H1 (cell line): ENCODE measurements at regions not wholly inside any gene's neighbourhood (a gene's known extent, or its start where the extent isn't known, plus 50 kb on each side); places are given as distances from the start of the nearest gene placed in this dataset.
A peak's percentile ranks its signal among the peaks of the same experiment; 100 is the strongest.

Source experiments
- CTCF ChIA-PET: fragments of 300-600 bp; sonication (Branson Sonifier 250); formaldehyde crosslinking; loops from one replicate; lab custom pipeline; 2021; ENCODE audit not compliant: partially characterized antibody; lab: Charles Lee
- POLR2A ChIA-PET: fragments of 300-600 bp; sonication (Branson Sonifier 250); formaldehyde crosslinking; loops from one replicate; lab custom pipeline; 2021; ENCODE audit warnings: inconsistent platforms; ENCODE audit not compliant: partially characterized antibody; lab: Charles Lee
- DNase-seq, 2 experiments: peaks; one replicate each; pipeline versions ENCODE4 v3.0.0 to v3.0.0-alpha.2; 2010 to 2022; ENCODE audit warnings: low spot score in 2 of 2, low read depth in 1 of 2, mixed read lengths in 1 of 2
- FAIRE-seq: peaks from 2 replicates; lab custom pipeline; 2011; peaks lifted over from hg19 to GRCh38; lab: Jason Lieb, UNC
- H2AFZ ChIP-seq: 2 replicates; pipeline ENCODE4 v1.8.1; 2012; ENCODE audit warnings: low read length, inconsistent platforms
- H2AK5ac ChIP-seq: 2 replicates; pipeline ENCODE4 v1.6.1; 2013; ENCODE audit warnings: low read depth, low read length
- H2BK120ac ChIP-seq: replicated peaks from 2 replicates; pipeline ENCODE3; 2013; ENCODE audit warnings: low read depth, low read length, inconsistent platforms
- H2BK12ac ChIP-seq: 2 replicates; pipeline ENCODE4 v1.6.1; 2013; ENCODE audit warnings: low read depth, low read length
- H2BK15ac ChIP-seq: 2 replicates; pipeline ENCODE4 v1.6.1; 2013; ENCODE audit warnings: low read length
- H2BK20ac ChIP-seq: 2 replicates; pipeline ENCODE4 v1.6.1; 2013; ENCODE audit warnings: low read length
- H2BK5ac ChIP-seq: 2 replicates; pipeline ENCODE4 v1.6.1; 2013; ENCODE audit warnings: low read depth, low read length
- H3K14ac ChIP-seq: 2 replicates; pipeline ENCODE4 v1.6.1; 2013; ENCODE audit warnings: inconsistent platforms; ENCODE audit not compliant: insufficient read length
- H3K18ac ChIP-seq: 2 replicates; pipeline ENCODE4 v1.6.1; 2013; ENCODE audit warnings: low read length; ENCODE audit errors: extremely low read depth
- H3K23ac ChIP-seq: 2 replicates; pipeline ENCODE4 v1.6.1; 2013; ENCODE audit warnings: inconsistent platforms; ENCODE audit not compliant: insufficient read length
- H3K23me2 ChIP-seq: 2 replicates; pipeline ENCODE4 v1.6.1; 2013; ENCODE audit warnings: low read depth, low read length
- H3K27ac ChIP-seq: 2 replicates; pipeline ENCODE4 v1.6.1; 2011; ENCODE audit warnings: low read depth, low read length, inconsistent platforms
- H3K27me3 ChIP-seq, 4 experiments: replicated peaks in 1 of 4; 1 replicate in 1 of 4; 2 replicates in 3 of 4; pipeline versions ENCODE4 v1.6.1 to v1.8.1; 2011 to 2013; ENCODE audit warnings: low read length in 3 of 4, mild to moderate bottlenecking in 3 of 4, inconsistent platforms in 2 of 4, mixed read lengths in 2 of 4, moderate library complexity in 1 of 4; ENCODE audit not compliant: control insufficient read depth in 3 of 4, insufficient read depth in 3 of 4; ENCODE audit errors: extremely low read depth in 1 of 4
- H3K36me3 ChIP-seq, 4 experiments: 2 replicates each; pipeline versions ENCODE4 v1.6.1 to v1.8.1; 2011 to 2013; ENCODE audit warnings: mild to moderate bottlenecking in 4 of 4, low read length in 3 of 4, moderate library complexity in 2 of 4, control low read depth in 1 of 4, inconsistent platforms in 1 of 4; ENCODE audit not compliant: insufficient read depth in 4 of 4, control insufficient read depth in 2 of 4
- H3K4ac ChIP-seq: replicated peaks from 2 replicates; pipeline ENCODE3; 2013; ENCODE audit warnings: low read length, low read depth, mixed read lengths, inconsistent platforms; ENCODE audit not compliant: insufficient read length
- H3K4me1 ChIP-seq, 4 experiments: replicated peaks in 1 of 4; 1 replicate in 1 of 4; 2 replicates in 3 of 4; pipeline versions ENCODE4 v1.6.1 to v1.8.1; 2011 to 2013; ENCODE audit warnings: low read length in 3 of 4, inconsistent platforms in 2 of 4, mixed read lengths in 1 of 4; ENCODE audit not compliant: insufficient read depth in 4 of 4, control insufficient read depth in 3 of 4
- H3K4me2 ChIP-seq, 2 experiments: 2 replicates each; pipeline versions ENCODE4 v1.6.1 to v1.8.1; 2011 to 2013; ENCODE audit warnings: low read depth in 2 of 2, low read length in 2 of 2, control low read depth in 1 of 2, inconsistent platforms in 1 of 2, mild to moderate bottlenecking in 1 of 2; ENCODE audit not compliant: insufficient read depth in 1 of 2
- H3K4me3 ChIP-seq, 4 experiments: fragments of 200-600, 300-600 bp in 1 of 4; sonication (generic), shearing (Covaris generic), sonication (Bioruptor Twin) in 1 of 4; 2 replicates each; pipeline versions ENCODE4 v1.5.1 to v1.8.1; 2011 to 2016; ENCODE audit warnings: low read length in 4 of 4, low read depth in 3 of 4, control low read depth in 2 of 4, inconsistent platforms in 2 of 4, mild to moderate bottlenecking in 2 of 4, mixed read lengths in 1 of 4, moderate library complexity in 1 of 4; ENCODE audit not compliant: insufficient read depth in 2 of 4; ENCODE audit errors: extremely low read depth in 1 of 4
- H3K56ac ChIP-seq: replicated peaks from 2 replicates; pipeline ENCODE3; 2013; ENCODE audit warnings: low read depth, mild to moderate bottlenecking, mixed read lengths, low read length, inconsistent platforms; ENCODE audit not compliant: insufficient read length
- H3K79me1 ChIP-seq: 2 replicates; pipeline ENCODE4 v1.6.1; 2013; ENCODE audit warnings: low read depth, low read length, control low read depth
- H3K79me2 ChIP-seq, 2 experiments: 2 replicates each; pipeline versions ENCODE4 v1.6.1 to v1.8.1; 2012 to 2013; ENCODE audit warnings: low read length in 2 of 2, mild to moderate bottlenecking in 2 of 2, inconsistent platforms in 1 of 2; ENCODE audit not compliant: insufficient read depth in 2 of 2, control insufficient read depth in 1 of 2
- H3K9ac ChIP-seq, 4 experiments: replicated peaks in 1 of 4; 1 replicate in 1 of 4; 2 replicates in 3 of 4; pipeline versions ENCODE4 v1.6.1 to v1.8.1; 2011 to 2013; ENCODE audit warnings: low read depth in 3 of 4, low read length in 3 of 4, control low read depth in 2 of 4, mild to moderate bottlenecking in 2 of 4, moderate library complexity in 2 of 4, inconsistent platforms in 1 of 4; ENCODE audit errors: extremely low read depth in 1 of 4
- H3K9me3 ChIP-seq, 2 experiments: 2 replicates each; pipeline versions ENCODE4 v1.6.1 to v1.8.1; 2012 to 2013; ENCODE audit warnings: mild to moderate bottlenecking in 2 of 2, moderate library complexity in 2 of 2, control low read depth in 1 of 2, inconsistent platforms in 1 of 2, low read depth in 1 of 2, low read length in 1 of 2, mixed read lengths in 1 of 2; ENCODE audit not compliant: insufficient read depth in 2 of 2
- H4K20me1 ChIP-seq, 2 experiments: replicated peaks in 1 of 2; 2 replicates each; pipeline versions ENCODE3 to v1.8.1; 2011 to 2013; ENCODE audit warnings: inconsistent platforms in 2 of 2, low read length in 2 of 2, mild to moderate bottlenecking in 1 of 2; ENCODE audit not compliant: insufficient read depth in 2 of 2, control insufficient read depth in 1 of 2
- H4K5ac ChIP-seq: 2 replicates; pipeline ENCODE4 v1.6.1; 2013; ENCODE audit warnings: low read length, low read depth, mixed read lengths, inconsistent platforms; ENCODE audit not compliant: insufficient read length
- H4K8ac ChIP-seq: 2 replicates; pipeline ENCODE4 v1.8.0; 2013; ENCODE audit warnings: mild to moderate bottlenecking, moderate library complexity, low read length, inconsistent platforms; ENCODE audit not compliant: insufficient read depth; ENCODE audit errors: extremely low read depth
- H4K91ac ChIP-seq: replicated peaks from 2 replicates; pipeline ENCODE3; 2013; ENCODE audit warnings: low read length, mixed read lengths, inconsistent platforms; ENCODE audit not compliant: insufficient read length
- CBX5 ChIP-seq: fragments of 300-800, 300-1000 bp; sonication (generic); IDR thresholded peaks from 2 replicates; pipeline ENCODE4 v1.7.1; 2016; ENCODE audit warnings: antibody characterized with exemption, low read length, low read depth
- MAFK ChIP-seq: IDR thresholded peaks from 2 replicates; pipeline ENCODE4 v1.6.1; 2012; ENCODE audit warnings: low read depth, mild to moderate bottlenecking, improper control_type of control experiment, low read length
- TAF1 ChIP-seq: IDR thresholded peaks from 2 replicates; pipeline ENCODE4 v1.6.1; 2011; ENCODE audit warnings: mild to moderate bottlenecking, low read depth, low read length
- TAF7 ChIP-seq: optimal IDR thresholded peaks from 2 replicates; pipeline ENCODE3; 2011; ENCODE audit warnings: low read depth, mild to moderate bottlenecking, inconsistent platforms, low read length, moderate library complexity, borderline replicate concordance
- TBP ChIP-seq: IDR thresholded peaks from 2 replicates; pipeline ENCODE4 v1.6.1; 2011; ENCODE audit warnings: low read depth, low read length, improper control_type of control experiment
- WGBS, 2 experiments: shearing (Covaris generic) in 1 of 2; methylation state at CpG; one replicate each; pipeline versions ENCODE4 v1.1.6 to v1.1.7; 2013 to 2015; ENCODE audit warnings: low lambda C conversion rate in 2 of 2, mixed read lengths in 2 of 2, inconsistent platforms in 1 of 2, low coverage in 1 of 2, missing lambda C conversion rate in 1 of 2; ENCODE audit not compliant: insufficient replicate concordance in 2 of 2, insufficient coverage in 1 of 2, insufficient read length in 1 of 2; ENCODE audit errors: extremely low coverage in 1 of 2, missing lambda C conversion rate in 1 of 2; 5-methylcytosine and 5-hydroxymethylcytosine counted together
- TF ChIP-seq, protein P1 (sequence below): IDR thresholded peaks from 2 replicates; pipeline ENCODE4 v1.6.1; 2012; ENCODE audit warnings: inconsistent platforms

DNA sequence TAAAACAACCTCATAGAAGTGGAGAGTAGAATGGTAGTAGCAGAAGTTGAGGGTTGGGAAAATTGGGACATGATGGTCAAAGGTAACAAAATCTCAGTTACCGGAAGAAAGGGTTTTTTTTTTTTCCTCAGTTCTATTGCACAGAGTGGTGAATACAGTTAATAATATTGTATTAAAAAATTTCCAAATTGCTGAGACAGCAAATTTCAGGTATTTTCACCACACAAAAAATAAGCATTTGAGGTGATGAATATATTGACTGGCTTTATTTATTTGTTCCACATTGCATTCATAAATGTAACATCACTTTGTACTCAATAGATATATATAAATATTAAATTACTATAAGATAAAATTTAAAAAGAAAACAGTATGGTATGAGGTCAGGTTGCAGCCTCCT is 373.8 kb downstream of the ETV1 start:
- Histone ChIP-seq H3K4ac (no peak overlapping the region), H3K4me3 (no peak overlapping the region), H3K4me1 (no peaks in the 10 kb centered on the region)
- TF ChIP-seq TAF1 (no peak), MAFK (peak; percentile 91), CBX5 (no peak), TAF7 (no peak), TBP (no peak)
- TF ChIP-seq, protein P1, sequence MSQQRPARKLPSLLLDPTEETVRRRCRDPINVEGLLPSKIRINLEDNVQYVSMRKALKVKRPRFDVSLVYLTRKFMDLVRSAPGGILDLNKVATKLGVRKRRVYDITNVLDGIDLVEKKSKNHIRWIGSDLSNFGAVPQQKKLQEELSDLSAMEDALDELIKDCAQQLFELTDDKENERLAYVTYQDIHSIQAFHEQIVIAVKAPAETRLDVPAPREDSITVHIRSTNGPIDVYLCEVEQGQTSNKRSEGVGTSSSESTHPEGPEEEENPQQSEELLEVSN: no peak
- TF ChIP-seq, all 59 proteins: peak for 1
- H3K14ac ChIP-seq: no peak overlapping the region
- no peaks in the 10 kb centered on the region; a peak in 1 of 4 replicates for H3K9me3 ChIP-seq
- H4K20me1 ChIP-seq: no peaks in the 10 kb centered on the region
- no peak overlapping the region for H3K4me2 ChIP-seq
- ChIA-PET POLR2A (interaction anchor here (0.7 kb wide), 1 partner anchor 11 kb away, joined by 3 read pairs; no protein-coding TSS in a partner anchor), CTCF (no interaction called here)
- no peak overlapping the region for H2AFZ ChIP-seq
- H2AK5ac ChIP-seq: no peak overlapping the region
- no peak overlapping the region for H2BK20ac ChIP-seq
- H2BK15ac ChIP-seq: no peak overlapping the region
- no peak overlapping the region for H3K56ac ChIP-seq
- H3K9ac ChIP-seq: no peak overlapping the region
- no peak overlapping the region for H2BK12ac ChIP-seq
- H2BK5ac ChIP-seq: no peak overlapping the region
- FAIRE-seq (no peak), DNase-seq (no peak)
- no peak overlapping the region for H4K8ac ChIP-seq
- H4K5ac ChIP-seq: no peak overlapping the region
- 0 out of 8 replicates have a peak, but pooled peaks cover 0 to 3% (median 0%) of the 10 kb centered on the region in 4 experiments for H3K36me3 ChIP-seq
- no peak overlapping the region for H3K27ac ChIP-seq
- H3K23me2 ChIP-seq: no peaks in the 10 kb centered on the region; the same call in 1 of the 2 replicates
- no peak overlapping the region for H3K18ac ChIP-seq
- WGBS, 2 experiments: 82% methylated on average over 1 of the region's 1 CpG; no CpG with 5 or more reads in 1 of the 2 experiments
- no peak overlapping the region for H2BK120ac ChIP-seq
- H4K91ac ChIP-seq: no peak overlapping the region
- H3K79me2 ChIP-seq: no peaks in the 10 kb centered on the region
- H3K23ac ChIP-seq: no peak overlapping the region
- H3K79me1 ChIP-seq: no peaks in the 10 kb centered on the region
- H3K27me3 ChIP-seq: no peaks in the 10 kb centered on the region
